Omental fat pad (tissue), 3 donors: ENCODE measurements at regions not wholly inside any gene's neighbourhood (a gene's known extent, or its start where the extent isn't known, plus 50 kb on each side); places are given as distances from the start of the nearest gene placed in this dataset.
A peak's percentile ranks its signal among the peaks of the same experiment; 100 is the strongest.

Experiments used
- ATAC-seq: fragments of 150-250 bp; one replicate; pipeline ENCODE4 v1.9.1; 2016; ENCODE audit warnings: mild to moderate bottlenecking, moderate library complexity; ENCODE audit not compliant: low FRiP score
- DNase-seq: peaks from one replicate; pipeline ENCODE4 v3.0.0-alpha.2; 2019; ENCODE audit warnings: low spot score
- TF ChIP-seq, protein P1 (sequence below), 3 donors: fragments of 450-650 bp; IDR thresholded peaks; one replicate each; pipeline ENCODE4 v1.5.1; 2016 to 2017; ENCODE audit warnings: antibody characterized with exemption in 3 of 3, mild to moderate bottlenecking in 3 of 3, moderate library complexity in 2 of 3

DNA sequence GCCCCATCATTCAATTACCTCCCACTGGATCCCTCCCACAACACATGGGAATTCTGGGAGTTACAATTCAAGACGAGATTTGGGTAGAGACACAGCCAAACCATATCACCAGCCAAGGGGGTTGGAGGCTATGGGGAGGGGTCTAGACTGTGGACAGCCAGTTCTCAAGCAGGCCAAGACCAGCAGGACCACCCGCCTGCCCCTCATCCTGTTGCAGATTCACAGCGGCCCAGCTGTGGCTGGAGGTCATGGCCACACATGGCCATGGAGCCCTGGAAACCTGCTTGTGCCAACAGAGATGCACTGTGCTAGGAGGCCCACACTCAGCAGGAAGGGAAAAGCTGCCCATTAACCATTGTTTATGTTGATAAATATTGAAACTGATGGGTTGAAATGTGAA lies 240.5 kb downstream of the TTLL2 start:
- ATAC-seq (no peak), DNase-seq (peak; percentile 5)
- TF ChIP-seq, protein P1, sequence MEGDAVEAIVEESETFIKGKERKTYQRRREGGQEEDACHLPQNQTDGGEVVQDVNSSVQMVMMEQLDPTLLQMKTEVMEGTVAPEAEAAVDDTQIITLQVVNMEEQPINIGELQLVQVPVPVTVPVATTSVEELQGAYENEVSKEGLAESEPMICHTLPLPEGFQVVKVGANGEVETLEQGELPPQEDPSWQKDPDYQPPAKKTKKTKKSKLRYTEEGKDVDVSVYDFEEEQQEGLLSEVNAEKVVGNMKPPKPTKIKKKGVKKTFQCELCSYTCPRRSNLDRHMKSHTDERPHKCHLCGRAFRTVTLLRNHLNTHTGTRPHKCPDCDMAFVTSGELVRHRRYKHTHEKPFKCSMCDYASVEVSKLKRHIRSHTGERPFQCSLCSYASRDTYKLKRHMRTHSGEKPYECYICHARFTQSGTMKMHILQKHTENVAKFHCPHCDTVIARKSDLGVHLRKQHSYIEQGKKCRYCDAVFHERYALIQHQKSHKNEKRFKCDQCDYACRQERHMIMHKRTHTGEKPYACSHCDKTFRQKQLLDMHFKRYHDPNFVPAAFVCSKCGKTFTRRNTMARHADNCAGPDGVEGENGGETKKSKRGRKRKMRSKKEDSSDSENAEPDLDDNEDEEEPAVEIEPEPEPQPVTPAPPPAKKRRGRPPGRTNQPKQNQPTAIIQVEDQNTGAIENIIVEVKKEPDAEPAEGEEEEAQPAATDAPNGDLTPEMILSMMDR (IDR thresholded peaks at IDR 0.05): no peak

DNA sequence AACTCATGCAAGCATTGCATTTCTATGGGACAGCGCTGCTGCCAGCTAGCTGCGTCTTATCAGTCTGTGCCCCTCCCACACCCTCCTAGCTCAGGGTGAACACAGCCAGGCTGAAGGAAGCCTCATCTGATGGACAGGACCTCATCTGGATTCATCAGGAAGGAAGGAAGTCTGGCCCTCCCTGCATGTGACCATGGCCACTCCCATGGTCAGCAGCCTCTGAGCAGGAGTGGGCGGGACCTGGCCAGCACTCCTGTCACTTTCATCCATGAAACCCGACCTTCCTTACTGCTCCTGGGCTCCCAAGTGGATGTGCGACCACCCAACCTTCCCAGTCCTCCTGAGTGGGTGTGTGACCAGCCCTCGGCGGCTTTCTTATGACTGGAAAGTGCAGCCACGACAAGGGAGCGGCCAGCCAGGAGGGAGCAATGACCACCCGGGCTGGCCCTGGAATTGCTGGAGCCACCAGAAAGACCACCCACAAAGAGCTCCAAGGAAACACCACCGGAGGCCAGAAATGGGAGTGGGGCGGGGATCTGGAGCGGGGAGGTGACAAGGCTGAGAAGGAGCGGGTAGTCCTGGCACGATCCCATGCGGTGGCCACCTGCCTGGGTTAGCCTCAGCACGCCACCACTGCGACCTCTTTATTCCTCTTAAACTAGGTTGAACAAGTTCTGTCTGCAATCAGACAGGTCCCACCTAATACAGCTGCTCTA lies 241.2 kb downstream of the TTLL2 start:
- ATAC-seq (no peak), DNase-seq (peak; percentile 14)
- TF ChIP-seq, protein P1 (IDR thresholded peaks at IDR 0.05): no peak

DNA sequence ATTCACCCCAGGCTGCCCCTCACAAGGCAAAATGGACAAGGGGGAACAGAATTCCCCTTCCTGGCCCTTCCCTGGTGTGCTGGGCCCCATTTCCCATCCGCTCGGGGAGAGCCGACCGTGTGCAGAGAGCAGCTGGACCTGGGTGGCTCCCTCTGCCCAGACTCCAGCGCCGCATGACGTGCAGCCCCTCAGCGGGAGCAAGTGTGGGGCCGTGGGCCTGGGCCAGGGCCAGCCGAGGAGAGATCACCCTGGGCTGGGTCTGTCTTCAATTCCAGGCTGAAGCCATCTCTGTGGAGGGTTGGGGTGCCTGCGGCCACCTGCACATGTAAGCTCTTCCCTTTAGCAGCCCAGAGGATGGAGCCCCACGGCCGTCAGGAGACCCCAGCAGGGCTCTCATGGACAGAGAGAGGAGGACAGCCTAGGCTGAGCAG lies 241.8 kb downstream of the TTLL2 start:
- ATAC-seq (no peak), DNase-seq (peak; percentile 5)
- TF ChIP-seq, protein P1 (IDR thresholded peaks at IDR 0.05): no peak

DNA sequence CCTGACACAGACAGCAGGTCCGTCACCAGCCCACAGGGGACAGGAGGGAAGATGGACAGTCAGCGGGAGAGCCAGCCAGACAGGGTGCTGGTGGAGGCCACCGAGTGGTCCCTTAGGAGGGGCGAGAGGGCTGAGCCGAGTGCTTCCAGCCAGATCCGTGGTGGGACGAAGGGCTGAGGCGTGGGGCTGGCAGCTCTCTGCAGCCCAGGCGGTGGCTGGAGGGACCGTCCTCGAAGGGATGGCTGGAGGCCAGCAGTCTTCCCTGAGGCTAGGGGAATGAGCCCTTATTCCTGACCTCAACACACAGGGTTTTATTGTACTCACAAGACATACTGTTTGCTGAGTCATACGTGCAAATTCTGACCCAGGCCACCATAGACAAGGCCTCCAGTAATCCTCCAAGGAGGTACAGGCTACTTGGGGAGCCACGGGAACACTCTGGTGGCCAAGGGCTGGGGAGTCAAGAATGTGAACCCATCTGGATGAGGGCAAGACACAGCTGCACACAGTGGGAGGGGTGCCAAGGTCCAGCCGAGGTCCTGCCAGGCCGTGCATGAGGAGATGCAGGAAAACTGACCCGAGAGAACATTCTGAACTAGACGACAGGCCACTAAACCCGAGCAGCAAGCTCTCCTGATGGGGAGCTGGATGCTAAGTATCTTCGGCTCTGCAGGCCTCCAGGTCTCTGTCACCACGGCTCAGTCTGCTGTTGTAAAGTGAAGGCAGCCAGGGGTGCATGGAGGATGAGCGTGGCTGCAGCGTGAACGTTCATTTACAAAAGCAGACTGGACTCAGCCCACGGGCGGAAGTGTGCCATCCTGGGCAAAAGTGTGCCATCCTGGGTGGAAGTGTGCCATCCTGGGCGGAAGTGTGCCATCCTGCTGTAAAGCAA lies 242.5 kb downstream of the TTLL2 start:
- TF ChIP-seq, protein P1 (IDR thresholded peaks at IDR 0.05): no peak
- ATAC-seq: no peak
- peak; percentile 18 for DNase-seq

DNA sequence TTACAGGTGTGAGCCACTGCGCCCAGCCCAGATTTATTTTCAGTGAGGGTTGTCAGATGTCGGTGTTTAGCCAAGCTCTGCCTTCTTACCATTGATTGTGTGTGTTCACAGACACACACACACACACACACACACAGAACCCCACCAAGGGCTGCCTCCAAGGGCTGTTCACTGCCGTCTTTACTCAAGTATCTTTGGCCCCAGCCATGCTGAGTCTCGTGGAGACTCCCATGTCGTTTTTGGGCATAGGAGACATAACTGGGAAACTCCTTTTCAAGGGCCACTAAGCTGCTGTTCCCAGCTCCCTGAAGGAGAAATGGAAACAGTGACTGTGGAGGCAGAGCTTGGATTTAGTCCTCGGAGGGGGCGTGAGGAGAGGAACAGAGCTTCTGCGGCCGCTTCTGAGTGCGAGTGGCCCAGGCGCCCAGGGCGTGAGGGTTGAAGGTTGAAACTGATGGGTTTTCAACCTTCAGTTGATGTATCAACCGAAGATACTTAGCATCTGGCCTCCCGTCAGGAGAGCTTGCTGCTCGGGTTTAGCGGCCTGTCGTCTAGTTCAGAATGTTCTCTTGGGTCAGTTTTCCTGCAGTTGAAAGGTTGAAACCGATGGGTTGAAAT lies 243.6 kb downstream of the TTLL2 start:
- DNase-seq (peak; percentile 8), ATAC-seq (no peak)
- TF ChIP-seq, protein P1 (IDR thresholded peaks at IDR 0.05): no peak

DNA sequence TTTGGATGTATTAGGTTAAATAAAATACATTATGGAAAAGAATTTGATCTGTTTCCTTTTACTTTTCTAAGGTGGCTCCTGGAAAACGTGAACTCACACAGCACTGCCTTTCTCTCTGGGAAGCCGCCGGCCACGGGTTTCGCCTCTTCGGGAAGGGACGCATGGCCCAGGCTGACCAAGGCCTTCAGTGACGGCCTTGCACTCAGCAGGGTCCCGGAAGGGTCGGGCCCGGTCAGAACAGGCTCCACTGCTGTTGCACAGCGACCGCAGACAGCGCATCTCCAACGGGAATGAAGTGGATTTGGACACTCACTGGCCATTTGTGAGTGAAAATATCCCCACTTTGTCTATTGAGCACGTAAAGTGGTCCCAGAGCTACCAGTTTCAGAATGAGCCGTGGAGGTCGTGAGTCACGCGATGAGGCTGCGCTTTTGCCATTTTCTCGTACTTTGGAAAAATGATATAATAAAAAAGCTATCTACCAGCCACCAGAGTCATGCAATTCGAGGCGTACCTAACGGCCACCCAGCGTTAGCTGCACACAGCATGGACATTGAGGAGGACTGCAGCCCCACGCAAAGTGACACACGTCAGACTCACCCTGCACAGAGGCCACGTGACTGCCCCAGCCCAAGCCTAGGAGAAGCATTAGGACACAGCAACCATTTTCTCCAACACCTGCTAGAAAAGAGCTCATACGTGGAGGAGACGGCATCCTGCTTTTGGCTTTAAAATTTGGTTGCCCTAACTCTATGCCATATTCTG lies 244.3 kb downstream of the TTLL2 start:
- DNase-seq (peak; percentile 14), ATAC-seq (no peak)
- TF ChIP-seq, protein P1 (IDR thresholded peaks at IDR 0.05): no peak
